ENCODE measurements at regions not wholly inside any gene's neighbourhood (a gene's known extent, or its start where the extent isn't known, plus 50 kb on each side); places are given as distances from the start of the nearest gene placed in this dataset.

- TF ChIP-seq EZH2 (IDR thresholded peaks at IDR 0.05; ENCODE audit: low read length, missing control alignments) = no peak
- TF ChIP-seq CTCF (conservative IDR thresholded peaks at IDR 0.05 in 1 of 2, IDR thresholded peaks at IDR 0.05 in 1 of 2; ENCODE audit: low read depth in 1 of 2, low read length in 2 of 2) = no peak
These were observed 167.3 kb downstream of the TMEM18 start for GRCh38 chr2:509888-510287.
